SKM-1 treated with dmso at 0.1 percent for 144 hours (cell line): ENCODE measurements at regions not wholly inside any gene's neighbourhood (a gene's known extent, or its start where the extent isn't known, plus 50 kb on each side); places are given as distances from the start of the nearest gene placed in this dataset.
A peak's percentile ranks its signal among the peaks of the same experiment; 100 is the strongest.
"Not testable (repeated sequence)": the region's sequence is repeated elsewhere in the genome, so short reads cannot be mapped to it uniquely, and the experiment has no call there.

Experiments used
- DNase-seq: peaks from one replicate; lab custom pipeline; 2025; ENCODE audit not compliant: unreplicated experiment; lab: John Stamatoyannopoulos, UW

GRCh38 chr6:78222226-78222625 lies 569.4 kb downstream of the MEI4 start:
- no peak for DNase-seq

- no peak for DNase-seq
Measured at GRCh38 chr6:78231002-78231401, 578.2 kb downstream of the MEI4 start.

DNA sequence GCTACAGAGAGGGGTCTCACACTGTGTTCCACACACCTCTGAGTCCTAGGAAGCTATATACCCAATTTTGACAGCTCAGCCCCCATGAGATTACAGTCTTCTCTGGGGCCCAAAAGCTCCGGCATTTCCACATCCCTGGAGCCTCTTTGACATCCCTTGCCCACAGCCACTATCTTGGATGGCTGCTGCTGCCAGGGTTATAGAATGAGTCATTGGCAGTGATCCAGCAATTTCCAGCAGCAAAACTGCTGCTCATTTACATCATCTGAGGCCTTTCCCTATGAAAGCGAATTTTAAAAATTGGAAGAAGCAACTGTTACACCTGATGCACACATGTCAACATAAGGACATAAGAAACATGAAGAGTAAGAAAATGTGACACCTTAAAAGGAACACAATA lies 590.7 kb downstream of the MEI4 start:
- DNase-seq = no peak

DNA sequence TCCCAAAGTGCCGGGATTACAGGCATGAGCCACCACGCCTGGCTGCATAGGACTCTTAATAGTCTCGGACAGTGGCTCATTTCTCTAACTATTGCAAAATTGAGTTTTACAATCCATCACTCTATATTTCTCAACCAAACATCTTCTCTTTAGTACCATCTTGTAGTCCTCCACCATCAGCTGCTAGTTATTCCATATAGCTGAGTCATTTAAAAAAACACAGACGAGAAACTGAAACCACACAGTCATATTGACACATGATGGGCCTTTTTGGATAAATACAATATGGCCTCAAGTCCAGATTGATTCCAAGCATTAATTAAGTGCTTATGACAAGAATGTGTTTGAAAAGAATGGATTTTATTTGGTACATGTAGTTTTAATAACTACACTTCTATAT lies 599.1 kb downstream of the MEI4 start:
- no peak for DNase-seq

- DNase-seq = no peak
Measured at GRCh38 chr6:78253618-78254017, 600.8 kb downstream of the MEI4 start.

DNA sequence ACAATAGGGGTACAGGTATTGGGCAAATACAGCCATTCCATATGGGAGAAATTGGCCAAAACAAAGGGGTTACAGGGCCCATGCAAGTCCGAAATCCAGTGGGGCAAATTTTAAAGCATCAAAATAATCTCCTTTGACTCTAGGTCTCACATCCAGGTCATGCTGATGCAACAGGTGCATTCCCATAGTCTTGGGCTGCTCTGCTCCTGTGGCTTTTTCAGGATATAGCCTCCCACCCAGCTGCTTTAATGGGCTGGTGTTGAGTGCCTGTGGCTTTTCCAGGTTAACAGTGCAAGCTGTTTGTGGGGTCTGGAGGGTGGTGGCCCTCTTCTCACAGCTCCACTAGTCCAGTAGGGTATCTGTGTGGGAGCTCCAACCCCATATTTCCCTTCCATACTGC lies 607.1 kb downstream of the MEI4 start:
- DNase-seq = no peak

DNA sequence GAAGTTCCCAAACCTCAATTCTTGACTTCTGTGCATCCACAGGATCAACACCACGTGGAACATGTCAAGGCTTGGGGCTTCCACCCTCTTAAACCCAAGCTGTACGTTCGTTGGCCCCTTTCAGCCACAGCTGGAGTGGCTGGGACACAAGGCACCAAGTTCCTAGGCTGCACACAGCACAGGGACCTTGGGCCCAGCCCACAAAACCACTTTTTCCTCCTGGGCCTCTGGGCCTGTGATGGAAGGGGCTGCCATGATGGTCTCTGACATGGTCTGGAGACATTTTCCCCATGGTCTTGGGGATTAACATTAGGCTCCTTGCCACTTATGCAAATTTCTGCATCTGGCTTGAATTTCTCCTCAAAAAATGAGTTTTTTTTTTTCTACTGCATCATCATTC lies 606.9 kb upstream of the IRAK1BP1 start:
- not testable (repeated sequence) for DNase-seq

DNA sequence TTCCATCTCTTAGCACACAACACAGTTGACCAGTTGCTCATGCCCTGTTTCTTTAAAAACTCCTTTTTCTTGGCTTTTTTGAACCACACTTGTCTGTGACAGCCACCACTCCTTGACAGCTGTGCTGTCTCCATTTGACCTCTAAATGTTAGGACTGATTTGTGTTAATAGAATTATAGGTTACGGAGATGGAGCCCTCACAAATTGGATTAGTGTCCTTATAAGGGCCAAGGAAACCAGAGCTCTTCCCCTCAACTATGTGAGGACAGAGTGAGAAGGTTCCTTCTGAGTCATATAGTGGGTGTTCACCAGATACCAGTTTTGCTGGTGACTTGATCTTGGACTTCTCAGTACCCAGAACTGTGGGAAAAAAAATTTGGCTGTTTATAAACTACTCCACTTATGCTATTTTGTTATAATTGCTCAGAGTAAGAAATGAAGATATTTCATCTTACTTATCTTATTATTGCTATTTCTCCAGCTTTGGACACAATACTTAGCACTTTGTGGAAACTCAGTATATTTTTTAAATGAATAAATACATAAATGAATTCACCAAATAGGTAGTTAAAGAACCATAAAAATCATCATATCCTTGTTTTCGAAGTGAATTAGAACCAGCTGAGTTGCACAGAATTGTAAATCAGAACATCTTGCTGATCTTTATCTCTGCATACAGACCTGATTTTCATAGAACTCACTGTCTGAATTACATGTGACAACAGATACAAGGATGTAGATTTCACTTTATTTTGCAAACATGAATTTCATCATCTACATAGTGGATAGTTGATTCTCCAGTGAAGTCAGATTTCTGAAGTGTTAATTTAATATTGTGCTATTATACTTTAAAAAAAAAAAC lies 598.5 kb upstream of the IRAK1BP1 start:
- DNase-seq = no peak

GRCh38 chr6:78300885-78301284 lies 566.5 kb upstream of the IRAK1BP1 start:
- no peak for DNase-seq

DNA sequence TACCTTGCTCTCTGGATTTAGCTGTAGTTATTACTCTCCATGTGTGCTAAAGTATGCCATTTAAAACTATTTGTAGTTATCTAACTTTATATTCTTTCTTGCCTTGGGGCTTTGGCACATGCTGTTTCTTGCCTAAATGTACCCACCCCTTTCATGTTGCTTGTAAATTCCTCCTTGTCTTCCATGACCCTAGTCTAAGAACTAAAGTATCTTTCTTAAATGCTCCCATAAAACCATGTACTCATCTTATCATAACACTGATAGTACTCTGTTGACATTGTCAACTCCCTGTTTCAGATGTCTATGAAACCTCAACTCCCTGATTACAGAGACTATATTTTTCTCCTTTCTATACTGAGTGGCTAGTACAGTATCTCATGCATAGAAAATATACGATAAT lies 564.9 kb upstream of the IRAK1BP1 start:
- no peak for DNase-seq

GRCh38 chr6:78308025-78308424 lies 559.3 kb upstream of the IRAK1BP1 start:
- peak; percentile 10 for DNase-seq

- no peak for DNase-seq
Measured at GRCh38 chr6:78322068-78322845, 545.1 kb upstream of the IRAK1BP1 start.

- no peak for DNase-seq
Measured at GRCh38 chr6:78324213-78324612, 543.1 kb upstream of the IRAK1BP1 start.

DNA sequence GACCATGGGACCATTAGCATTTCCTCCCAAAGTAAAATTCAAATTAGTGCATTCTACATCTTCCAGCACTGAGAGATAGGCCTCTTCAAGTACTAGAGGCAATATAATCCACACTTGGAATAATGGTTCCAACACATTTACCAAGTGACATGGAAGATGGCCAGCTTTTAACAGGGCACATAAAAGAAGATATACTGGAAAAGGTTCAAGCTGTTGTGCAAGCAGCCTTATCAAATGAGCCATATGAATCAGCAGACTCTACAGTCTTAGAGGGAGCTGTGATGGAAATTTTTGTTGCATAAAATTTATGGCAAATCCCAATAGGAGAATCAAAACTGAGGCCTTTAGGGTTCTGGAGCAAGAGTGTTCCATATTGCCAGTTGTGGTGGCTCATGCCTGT lies 526.6 kb upstream of the IRAK1BP1 start:
- DNase-seq = no peak

DNA sequence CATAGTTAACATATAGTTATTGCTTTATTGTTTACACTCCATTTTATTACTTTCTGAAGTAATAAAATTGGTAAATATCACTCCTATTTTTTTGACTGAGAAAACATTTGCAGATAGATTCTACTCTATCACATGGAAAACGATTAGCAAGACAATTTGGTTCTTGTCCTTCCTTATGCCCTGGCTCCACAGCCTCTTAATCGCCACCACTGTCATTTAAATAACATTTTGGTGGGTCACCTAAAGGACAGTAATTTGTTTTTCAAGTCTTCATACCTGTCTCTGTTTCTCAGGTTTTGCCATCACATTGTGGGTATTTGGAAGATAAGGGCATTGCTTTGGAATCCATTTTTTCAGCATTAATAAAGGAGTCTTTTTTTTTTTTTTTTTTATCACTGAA lies 521.5 kb upstream of the IRAK1BP1 start:
- no peak for DNase-seq

DNA sequence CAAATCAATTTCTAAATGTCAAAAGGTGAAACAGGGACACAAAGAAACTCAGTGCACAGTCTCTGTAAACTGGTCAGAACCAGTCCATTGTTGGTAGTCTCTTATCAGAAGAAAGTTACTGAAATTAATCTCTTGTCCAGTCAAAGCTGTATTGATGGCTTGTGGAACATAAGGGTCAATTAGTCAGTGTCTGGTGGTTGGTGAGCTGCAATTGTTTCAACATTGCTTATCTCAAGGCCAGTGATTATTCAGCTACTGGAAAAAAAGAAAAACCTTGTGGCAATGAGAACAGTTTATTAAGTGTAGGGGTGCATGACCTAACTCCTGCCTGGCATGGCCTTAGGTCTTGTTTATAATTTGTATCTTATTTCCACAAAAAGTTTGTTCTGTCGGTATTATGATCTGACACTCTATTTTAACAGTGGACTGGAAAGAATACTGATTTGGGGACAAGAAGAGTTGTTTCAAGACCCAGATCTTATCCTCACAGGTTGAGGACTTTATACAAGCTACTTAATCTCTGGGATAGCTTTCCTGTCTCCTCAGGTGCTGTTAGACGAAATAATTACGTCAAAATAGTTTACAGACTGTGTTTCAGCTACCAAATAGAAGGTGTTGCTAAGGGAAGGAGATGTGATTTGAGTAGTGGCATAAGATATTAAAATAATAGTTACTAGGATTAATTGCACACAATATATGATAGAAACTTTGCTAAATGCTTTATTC lies 520.0 kb upstream of the IRAK1BP1 start:
- DNase-seq = no peak

GRCh38 chr6:78353040-78353439 lies 514.3 kb upstream of the IRAK1BP1 start:
- DNase-seq = no peak

DNA sequence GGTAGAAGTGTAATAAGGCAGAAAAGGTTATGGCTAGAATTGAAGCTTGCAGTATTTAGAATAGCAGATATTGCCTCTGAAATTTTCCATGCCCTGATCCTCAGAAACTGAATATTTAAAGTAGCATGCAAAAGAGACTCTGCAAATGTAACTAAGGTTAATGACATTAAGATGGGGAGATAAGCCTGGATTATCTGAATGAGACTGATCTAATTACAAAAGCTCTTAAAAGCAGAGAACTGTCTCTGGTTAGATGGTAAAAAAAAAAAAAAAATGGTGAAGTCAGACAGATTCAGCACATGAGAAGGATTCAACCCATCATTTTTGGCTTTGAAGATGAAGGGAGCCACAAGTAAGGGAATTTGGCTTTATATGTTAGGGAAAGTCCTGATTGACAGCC lies 503.7 kb upstream of the IRAK1BP1 start:
- no peak for DNase-seq

DNA sequence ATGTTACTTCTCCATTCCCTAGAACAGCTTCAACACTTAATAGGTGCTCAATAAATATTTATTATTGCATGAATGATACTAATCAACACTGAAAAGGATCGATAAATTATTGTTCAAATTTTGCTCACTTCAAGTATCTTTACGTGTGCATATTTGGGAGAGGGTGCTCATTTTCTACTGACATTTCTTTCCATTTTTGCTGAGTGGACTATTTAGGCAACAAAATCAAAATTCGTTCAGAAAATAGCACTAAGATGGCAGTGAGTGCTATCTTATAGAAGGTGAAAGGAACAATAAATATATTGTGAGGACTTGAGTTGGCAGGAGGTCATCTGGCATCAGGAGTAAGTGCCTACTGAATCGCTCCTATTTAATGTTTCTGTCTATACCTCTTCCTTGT lies 501.9 kb upstream of the IRAK1BP1 start:
- no peak for DNase-seq

- no peak for DNase-seq
Measured at GRCh38 chr6:78377056-78377455, 490.3 kb upstream of the IRAK1BP1 start.

GRCh38 chr6:78379982-78380381 lies 487.4 kb upstream of the IRAK1BP1 start:
- DNase-seq = no peak

GRCh38 chr6:78380541-78380940 lies 486.8 kb upstream of the IRAK1BP1 start:
- DNase-seq = no peak
